ENCODE measurements at regions not wholly inside any gene's neighbourhood (a gene's known extent, or its start where the extent isn't known, plus 50 kb on each side); places are given as distances from the start of the nearest gene placed in this dataset.

DNA sequence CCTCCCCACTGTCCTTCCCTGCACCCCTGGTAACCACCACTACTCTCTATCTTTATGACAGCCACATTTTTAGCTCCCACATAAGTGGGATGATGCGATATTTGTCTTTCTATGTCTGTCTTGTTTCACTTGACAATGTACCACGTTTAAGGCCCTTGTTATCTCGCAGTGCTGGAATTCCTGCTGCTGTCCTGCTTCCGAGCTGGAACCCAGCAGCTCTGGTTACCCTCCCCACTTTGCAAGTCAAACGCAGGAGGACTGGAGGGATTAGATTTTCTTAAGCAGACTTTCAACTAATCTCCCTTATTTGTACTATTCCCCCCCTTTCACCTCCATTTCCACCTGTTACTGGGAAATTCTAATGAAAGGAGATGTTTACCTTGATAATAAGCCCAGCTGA is 59.1 kb upstream of the PDX1 start:
- TF ChIP-seq, protein P1, sequence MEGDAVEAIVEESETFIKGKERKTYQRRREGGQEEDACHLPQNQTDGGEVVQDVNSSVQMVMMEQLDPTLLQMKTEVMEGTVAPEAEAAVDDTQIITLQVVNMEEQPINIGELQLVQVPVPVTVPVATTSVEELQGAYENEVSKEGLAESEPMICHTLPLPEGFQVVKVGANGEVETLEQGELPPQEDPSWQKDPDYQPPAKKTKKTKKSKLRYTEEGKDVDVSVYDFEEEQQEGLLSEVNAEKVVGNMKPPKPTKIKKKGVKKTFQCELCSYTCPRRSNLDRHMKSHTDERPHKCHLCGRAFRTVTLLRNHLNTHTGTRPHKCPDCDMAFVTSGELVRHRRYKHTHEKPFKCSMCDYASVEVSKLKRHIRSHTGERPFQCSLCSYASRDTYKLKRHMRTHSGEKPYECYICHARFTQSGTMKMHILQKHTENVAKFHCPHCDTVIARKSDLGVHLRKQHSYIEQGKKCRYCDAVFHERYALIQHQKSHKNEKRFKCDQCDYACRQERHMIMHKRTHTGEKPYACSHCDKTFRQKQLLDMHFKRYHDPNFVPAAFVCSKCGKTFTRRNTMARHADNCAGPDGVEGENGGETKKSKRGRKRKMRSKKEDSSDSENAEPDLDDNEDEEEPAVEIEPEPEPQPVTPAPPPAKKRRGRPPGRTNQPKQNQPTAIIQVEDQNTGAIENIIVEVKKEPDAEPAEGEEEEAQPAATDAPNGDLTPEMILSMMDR (IDR thresholded peaks at IDR 0.05): no peak
- no peak for TF ChIP-seq EZH2 (IDR thresholded peaks at IDR 0.05)

Measured in neural progenitor cell (in vitro differentiated cells).